Panc1 (cell line): ENCODE measurements at regions not wholly inside any gene's neighbourhood (a gene's known extent, or its start where the extent isn't known, plus 50 kb on each side); places are given as distances from the start of the nearest gene placed in this dataset.

Source experiments
- ATAC-seq: fragments of 200-7000 bp; cut with Tn5 transposase; 2 replicates; pipeline ENCODE4 v1.9.1; 2020; ENCODE audit warnings: mild to moderate bottlenecking, moderate library complexity
- BruUV-seq: library from RNA; stranded (reverse); fragments of 400-500 nt; replicated peaks from 2 replicates; lab custom pipeline; 2021; lab: Mats Ljungman, UMichigan
- CTCF ChIA-PET: fragments of 300-600 bp; sonication (Branson Sonifier 250); formaldehyde crosslinking; loops from one replicate; lab custom pipeline; 2022; ENCODE audit warnings: antibody characterized with exemption; lab: Charles Lee
- POLR2A ChIA-PET: fragments of 300-600 bp; sonication (Branson Sonifier 250); formaldehyde crosslinking; loops from one replicate; lab custom pipeline; 2022; ENCODE audit warnings: antibody characterized with exemption; lab: Charles Lee
- DNase-seq: peaks from one replicate; pipeline ENCODE4 v3.0.0-alpha.2; 2010; ENCODE audit warnings: low read depth, low spot score
- H3K27ac ChIP-seq: 2 replicates; pipeline ENCODE4 v1.5.1; 2011; ENCODE audit warnings: mild to moderate bottlenecking, low read length, inconsistent platforms
- H3K27me3 ChIP-seq: fragments of 200-500 bp; sonication (Bioruptor generic); 2 replicates; pipeline ENCODE4 v1.6.0; 2014; ENCODE audit warnings: low read length, inconsistent platforms; ENCODE audit not compliant: control insufficient read depth, insufficient read depth
- H3K36me3 ChIP-seq: fragments of 200-500 bp; sonication (Bioruptor generic); 2 replicates; pipeline ENCODE4 v1.5.1; 2014; ENCODE audit warnings: inconsistent platforms, mild to moderate bottlenecking, low read length, moderate library complexity; ENCODE audit not compliant: control insufficient read depth, insufficient read depth
- H3K4me1 ChIP-seq: 2 replicates; pipeline ENCODE4 v1.5.1; 2011; ENCODE audit warnings: inconsistent platforms, mild to moderate bottlenecking, low read length, moderate library complexity; ENCODE audit not compliant: control insufficient read depth, insufficient read depth
- H3K4me3 ChIP-seq, 2 experiments: 2 replicates each; pipeline ENCODE4 v1.5.1; 2011 to 2012; ENCODE audit warnings: low read depth in 2 of 2, low read length in 2 of 2, mild to moderate bottlenecking in 2 of 2, inconsistent platforms in 1 of 2, moderate library complexity in 1 of 2
- H3K9me3 ChIP-seq: fragments of 200-500 bp; sonication (Bioruptor generic); 2 replicates; pipeline ENCODE4 v1.5.1; 2014; ENCODE audit warnings: low read depth, mild to moderate bottlenecking, inconsistent platforms, low read length, moderate library complexity; ENCODE audit not compliant: control insufficient read depth, insufficient read depth
- POLR2AphosphoS5 ChIP-seq: IDR thresholded peaks from 2 replicates; pipeline ENCODE4 v1.6.1; 2012; ENCODE audit warnings: mild to moderate bottlenecking, low read depth, low read length, moderate library complexity
- REST ChIP-seq, 2 experiments: IDR thresholded peaks; 2 replicates each; pipeline ENCODE4 v1.6.1; 2011 to 2012; ENCODE audit warnings: low read depth in 2 of 2, control low read depth in 1 of 2, low read length in 1 of 2, mild to moderate bottlenecking in 1 of 2, moderate library complexity in 1 of 2; ENCODE audit not compliant: insufficient read depth in 1 of 2
- SIN3A ChIP-seq: IDR thresholded peaks from 2 replicates; pipeline ENCODE4 v1.6.1; 2012; ENCODE audit warnings: low read depth, mild to moderate bottlenecking, low read length, moderate library complexity, borderline replicate concordance; ENCODE audit not compliant: insufficient read depth
- TCF7L2 ChIP-seq: IDR thresholded peaks from 2 replicates; pipeline ENCODE4 v1.6.1; 2011; ENCODE audit warnings: mild to moderate bottlenecking, low read depth, low read length, inconsistent platforms
- in situ Hi-C: cut with HindIII; loops from 2 replicates; pipeline ENCODE4 v1.10.0; 2016; ENCODE audit warnings: low sequenced_read_pairs, low pct_unique_long_range_greater_than_20kb
- intact Hi-C: fragments of 100-400 bp; cut with micrococcal nuclease; formaldehyde crosslinking; loops from one replicate; pipeline ENCODE4 v1.10.0; 2022; ENCODE audit not compliant: unreplicated experiment
- TF ChIP-seq, protein P1 (sequence below): fragments of 450-650 bp; IDR thresholded peaks from 2 replicates; pipeline ENCODE4 v1.5.1; 2017; ENCODE audit warnings: mild to moderate bottlenecking

- H3K36me3 ChIP-seq = no peaks in the 10 kb centered on the region
- no peaks in the 10 kb centered on the region for H3K4me1 ChIP-seq
- H3K27me3 ChIP-seq = no peaks in the 10 kb centered on the region
- no peak for DNase-seq
- BruUV-seq = no TSS peak
- POLR2A ChIA-PET = no interaction called here
- no peaks in the 10 kb centered on the region for H3K9me3 ChIP-seq
- in situ Hi-C loops = no loop called here
- intact Hi-C loops = no loop called here
- TF ChIP-seq POLR2AphosphoS5 = no peak
- no peak for TF ChIP-seq REST (IDR thresholded peaks at IDR 0.05; ENCODE audit: insufficient read depth in 1 of 2, low read depth in 2 of 2, low read length in 1 of 2)
- no peak for TF ChIP-seq TCF7L2
- TF ChIP-seq, protein P1, sequence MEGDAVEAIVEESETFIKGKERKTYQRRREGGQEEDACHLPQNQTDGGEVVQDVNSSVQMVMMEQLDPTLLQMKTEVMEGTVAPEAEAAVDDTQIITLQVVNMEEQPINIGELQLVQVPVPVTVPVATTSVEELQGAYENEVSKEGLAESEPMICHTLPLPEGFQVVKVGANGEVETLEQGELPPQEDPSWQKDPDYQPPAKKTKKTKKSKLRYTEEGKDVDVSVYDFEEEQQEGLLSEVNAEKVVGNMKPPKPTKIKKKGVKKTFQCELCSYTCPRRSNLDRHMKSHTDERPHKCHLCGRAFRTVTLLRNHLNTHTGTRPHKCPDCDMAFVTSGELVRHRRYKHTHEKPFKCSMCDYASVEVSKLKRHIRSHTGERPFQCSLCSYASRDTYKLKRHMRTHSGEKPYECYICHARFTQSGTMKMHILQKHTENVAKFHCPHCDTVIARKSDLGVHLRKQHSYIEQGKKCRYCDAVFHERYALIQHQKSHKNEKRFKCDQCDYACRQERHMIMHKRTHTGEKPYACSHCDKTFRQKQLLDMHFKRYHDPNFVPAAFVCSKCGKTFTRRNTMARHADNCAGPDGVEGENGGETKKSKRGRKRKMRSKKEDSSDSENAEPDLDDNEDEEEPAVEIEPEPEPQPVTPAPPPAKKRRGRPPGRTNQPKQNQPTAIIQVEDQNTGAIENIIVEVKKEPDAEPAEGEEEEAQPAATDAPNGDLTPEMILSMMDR = no peak
- TF ChIP-seq SIN3A = no peak
- no peak overlapping the region for H3K27ac ChIP-seq
- no peak overlapping the region for H3K4me3 ChIP-seq
- ATAC-seq = no peak
- CTCF ChIA-PET = no interaction called here
Observed at GRCh38 chr3:75012791-75013331, 398.4 kb upstream of the CNTN3 start.

DNA sequence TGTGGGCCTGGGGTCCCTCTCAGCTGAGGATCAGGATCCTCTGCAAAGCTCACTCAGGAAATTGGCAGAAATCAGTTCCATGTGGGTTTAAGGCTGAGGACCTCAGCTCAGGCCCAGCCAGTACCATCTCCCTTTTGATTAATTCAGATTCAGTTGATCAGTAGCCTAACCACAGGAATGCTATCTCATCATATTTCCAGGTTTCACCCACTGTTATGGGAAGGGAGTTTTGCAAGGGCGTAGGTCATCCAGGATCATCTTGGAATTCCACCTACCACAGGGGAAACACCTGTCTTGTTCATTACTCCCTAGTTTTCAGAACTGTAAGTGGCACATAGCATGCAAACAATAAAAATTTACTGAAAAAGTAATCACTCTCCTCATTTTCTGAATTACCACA, 399.5 kb upstream of the CNTN3 start:
- ATAC-seq (no peak), DNase-seq (no peak)
- no peaks in the 10 kb centered on the region for H3K4me1 ChIP-seq
- no TSS peak for BruUV-seq
- ChIA-PET POLR2A (no interaction called here), CTCF (no interaction called here)
- H3K27ac ChIP-seq = no peak overlapping the region
- intact Hi-C loops (no loop called here), in situ Hi-C loops (no loop called here)
- no peaks in the 10 kb centered on the region for H3K9me3 ChIP-seq
- H3K36me3 ChIP-seq = no peaks in the 10 kb centered on the region
- no peaks in the 10 kb centered on the region for H3K27me3 ChIP-seq
- no peak overlapping the region for H3K4me3 ChIP-seq
- TF ChIP-seq TCF7L2 (no peak), REST (IDR thresholded peaks at IDR 0.05; ENCODE audit: insufficient read depth in 1 of 2, low read depth in 2 of 2, low read length in 1 of 2) (no peak), POLR2AphosphoS5 (no peak), SIN3A (no peak)
- TF ChIP-seq, protein P1 = no peak
